SU-DHL-6 (cell line): ENCODE measurements at regions not wholly inside any gene's neighbourhood (a gene's known extent, or its start where the extent isn't known, plus 50 kb on each side); places are given as distances from the start of the nearest gene placed in this dataset.

ENCODE experiments used
- EZH2phosphoT487 ChIP-seq: fragments of 200-600 bp; sonication (generic), shearing (Covaris generic); conservative IDR thresholded peaks from 2 replicates; pipeline ENCODE4 v1.6.1; 2018; ENCODE audit warnings: mild to moderate bottlenecking, antibody characterized with exemption, low read length, moderate library complexity, mixed read lengths
- TF ChIP-seq, protein P1 (sequence below): fragments of 200-600 bp; sonication (generic); IDR thresholded peaks from one replicate; pipeline ENCODE4 v1.5.1; 2017; ENCODE audit warnings: antibody characterized with exemption, mild to moderate bottlenecking, low read length, moderate library complexity; ENCODE audit not compliant: insufficient read depth, poor library complexity, severe bottlenecking

DNA sequence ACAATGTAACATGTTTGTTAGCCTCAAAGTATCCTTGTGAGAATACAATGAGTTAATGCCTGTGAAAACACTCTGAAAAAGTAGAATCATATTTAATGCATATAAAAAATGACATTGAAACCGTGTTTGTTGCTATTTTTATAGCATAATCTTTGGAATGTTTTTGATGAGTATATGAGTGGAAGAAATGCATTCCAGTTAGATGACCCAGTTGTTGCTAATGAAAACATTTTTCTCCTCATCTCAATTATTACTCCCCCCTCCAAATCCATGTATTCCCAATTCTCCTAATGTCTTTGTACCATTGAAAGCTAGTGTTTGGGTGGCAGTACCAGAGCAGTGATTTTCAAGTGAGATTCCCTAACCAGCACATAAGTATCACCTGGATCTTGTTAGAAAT lies 67.1 kb upstream of the DSEL start:
- TF ChIP-seq, protein P1, sequence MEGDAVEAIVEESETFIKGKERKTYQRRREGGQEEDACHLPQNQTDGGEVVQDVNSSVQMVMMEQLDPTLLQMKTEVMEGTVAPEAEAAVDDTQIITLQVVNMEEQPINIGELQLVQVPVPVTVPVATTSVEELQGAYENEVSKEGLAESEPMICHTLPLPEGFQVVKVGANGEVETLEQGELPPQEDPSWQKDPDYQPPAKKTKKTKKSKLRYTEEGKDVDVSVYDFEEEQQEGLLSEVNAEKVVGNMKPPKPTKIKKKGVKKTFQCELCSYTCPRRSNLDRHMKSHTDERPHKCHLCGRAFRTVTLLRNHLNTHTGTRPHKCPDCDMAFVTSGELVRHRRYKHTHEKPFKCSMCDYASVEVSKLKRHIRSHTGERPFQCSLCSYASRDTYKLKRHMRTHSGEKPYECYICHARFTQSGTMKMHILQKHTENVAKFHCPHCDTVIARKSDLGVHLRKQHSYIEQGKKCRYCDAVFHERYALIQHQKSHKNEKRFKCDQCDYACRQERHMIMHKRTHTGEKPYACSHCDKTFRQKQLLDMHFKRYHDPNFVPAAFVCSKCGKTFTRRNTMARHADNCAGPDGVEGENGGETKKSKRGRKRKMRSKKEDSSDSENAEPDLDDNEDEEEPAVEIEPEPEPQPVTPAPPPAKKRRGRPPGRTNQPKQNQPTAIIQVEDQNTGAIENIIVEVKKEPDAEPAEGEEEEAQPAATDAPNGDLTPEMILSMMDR, result no peak
- no peak for TF ChIP-seq EZH2phosphoT487
